GM19238 (cell line): ENCODE measurements at regions not wholly inside any gene's neighbourhood (a gene's known extent, or its start where the extent isn't known, plus 50 kb on each side); places are given as distances from the start of the nearest gene placed in this dataset.

Experiments
- DNase-seq: peaks from one replicate; pipeline ENCODE4 v3.0.0; 2011; ENCODE audit warnings: low spot score; ENCODE audit not compliant: insufficient read length

- no peak for DNase-seq
Observed at GRCh38 chr20:1712634-1713624, 55.4 kb upstream of the SIRPG start.

GRCh38 chr20:1711826-1712601, 54.4 kb upstream of the SIRPG start:
- no peak for DNase-seq

GRCh38 chr20:1711266-1711665, 53.7 kb upstream of the SIRPG start:
- DNase-seq = no peak

- no peak for DNase-seq
Observed at GRCh38 chr20:1710484-1710883, 52.9 kb upstream of the SIRPG start.

GRCh38 chr20:1707588-1708449, 50.2 kb upstream of the SIRPG start:
- DNase-seq = no peak
